ENCODE measurements at regions not wholly inside any gene's neighbourhood (a gene's known extent, or its start where the extent isn't known, plus 50 kb on each side); places are given as distances from the start of the nearest gene placed in this dataset.
A peak's percentile ranks its signal among the peaks of the same experiment; 100 is the strongest.
"Not testable (repeated sequence)": the region's sequence is repeated elsewhere in the genome, so short reads cannot be mapped to it uniquely, and the experiment has no call there.

- Histone ChIP-seq H3K4me3 (peak overlapping the region; percentile 24 to 51 (median 29)), H3K27ac (peak overlapping the region in 10 of 21 experiments; percentile 25 to 73 (median 54))
Observed at GRCh38 chr18:22559414-22560274, 141.9 kb upstream of the CTAGE1 start.

DNA sequence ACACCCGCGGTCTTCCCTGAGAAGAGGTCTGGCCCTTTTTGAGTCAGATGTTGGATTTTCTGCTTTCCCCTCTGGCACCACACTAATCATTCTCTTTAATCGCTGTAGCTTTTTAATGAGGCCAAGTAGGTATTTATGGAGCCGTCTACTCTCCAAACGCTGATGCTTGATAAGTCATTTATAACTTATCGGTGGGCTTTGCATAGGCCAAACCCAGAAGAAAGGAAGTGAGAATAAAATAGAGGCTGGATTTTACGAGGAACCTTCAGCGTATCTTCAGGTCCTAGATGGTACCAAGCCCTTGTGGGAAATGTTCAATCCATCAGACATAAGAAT is 142.5 kb upstream of the CTAGE1 start:
- Histone ChIP-seq H3K4me3 (peak overlapping the region in 4 of 7 experiments; percentile 24 to 51 (median 30)), H3K27ac (peak overlapping the region in 4 of 21 experiments; percentile 47 to 73 (median 60))

GRCh38 chr18:22560797-22561196 is 143.1 kb upstream of the CTAGE1 start:
- H3K4me3 ChIP-seq = no peak overlapping the region
- no peak overlapping the region for H3K27ac ChIP-seq

- Histone ChIP-seq H3K4me3 (no peak overlapping the region), H3K27ac (no peak overlapping the region)
Observed at GRCh38 chr18:22563164-22563583, 145.5 kb upstream of the CTAGE1 start.

DNA sequence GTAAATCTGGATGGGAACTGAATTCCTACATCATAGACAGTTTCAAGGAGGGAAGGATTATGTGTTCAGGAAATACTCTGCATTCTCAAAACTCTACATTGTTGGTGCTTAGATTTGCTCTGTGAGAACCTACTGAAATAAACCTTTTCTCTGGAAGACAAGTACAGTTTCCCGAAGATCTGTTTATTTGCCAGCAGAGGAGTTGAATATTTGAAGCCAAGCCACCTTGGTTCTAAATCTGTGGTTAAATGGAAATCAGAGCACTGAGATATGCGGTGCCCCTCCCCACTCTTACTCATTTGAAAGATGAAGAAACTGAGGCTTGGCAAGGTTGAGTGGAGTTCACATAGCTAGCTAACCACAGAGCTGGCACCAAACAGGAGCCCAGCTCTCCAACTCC is 146.3 kb upstream of the CTAGE1 start:
- no peak overlapping the region for H3K4me3 ChIP-seq
- H3K27ac ChIP-seq = no peak overlapping the region

DNA sequence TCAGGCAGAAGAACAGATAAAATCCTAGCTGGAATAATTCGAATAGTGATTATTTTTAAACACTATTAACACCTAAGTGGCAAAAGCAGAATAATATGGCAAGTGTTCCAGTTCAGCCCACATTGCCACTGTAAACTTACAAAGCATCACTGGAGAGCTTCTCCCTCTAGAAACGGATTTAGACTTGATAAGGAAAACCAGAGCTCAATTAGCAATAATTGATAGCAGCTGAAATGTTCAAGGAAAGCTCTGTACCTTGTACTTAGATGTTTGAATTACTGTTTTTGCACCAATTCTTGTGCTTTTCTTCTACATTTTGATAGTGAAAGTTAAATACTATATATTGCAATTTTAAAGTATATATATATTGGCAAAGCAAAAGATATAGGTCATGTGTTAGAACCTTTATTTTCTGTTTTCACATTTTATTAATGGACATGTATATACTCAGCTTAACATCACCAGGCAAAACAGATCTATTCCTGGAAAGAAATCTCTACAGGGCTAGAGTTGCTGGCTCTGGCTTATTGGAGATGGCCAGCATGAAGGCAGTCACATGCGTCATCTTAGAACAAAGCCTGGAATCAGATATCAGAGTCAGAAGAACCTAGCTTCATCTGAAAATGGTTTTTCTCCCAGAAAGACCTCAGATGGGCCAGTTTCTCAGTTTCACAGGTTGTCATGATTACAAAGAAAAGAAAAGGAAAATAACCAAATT is 149.1 kb upstream of the CTAGE1 start:
- Histone ChIP-seq H3K4me3 (no peak overlapping the region), H3K27ac (no peak overlapping the region)

DNA sequence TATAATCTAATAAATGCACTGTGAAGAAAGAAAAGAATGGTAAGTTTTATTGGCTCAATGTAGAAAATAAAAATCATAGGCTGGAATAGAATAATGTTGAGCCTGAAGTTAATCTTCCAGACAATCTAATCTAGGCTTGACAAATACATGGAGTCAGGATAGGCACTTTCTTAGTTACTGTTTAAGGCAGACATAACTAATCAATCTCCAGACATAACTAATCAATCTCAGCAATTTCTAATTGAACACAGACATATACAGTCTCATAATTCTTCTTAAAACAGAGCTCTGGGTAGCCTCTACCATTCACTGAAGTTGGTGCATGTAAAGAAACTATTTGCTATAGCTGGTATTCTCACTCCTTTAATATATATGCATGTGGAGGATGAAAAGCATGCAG is 150.1 kb upstream of the CTAGE1 start:
- Histone ChIP-seq H3K4me3 (no peak overlapping the region), H3K27ac (no peak overlapping the region)

- Histone ChIP-seq H3K27ac (no peak overlapping the region), H3K4me3 (no peak overlapping the region)
Observed at GRCh38 chr18:22570492-22570891, 152.8 kb upstream of the CTAGE1 start.

GRCh38 chr18:22572341-22572740 is 154.6 kb upstream of the CTAGE1 start:
- Histone ChIP-seq H3K4me3 (no peak overlapping the region), H3K27ac (no peak overlapping the region)

DNA sequence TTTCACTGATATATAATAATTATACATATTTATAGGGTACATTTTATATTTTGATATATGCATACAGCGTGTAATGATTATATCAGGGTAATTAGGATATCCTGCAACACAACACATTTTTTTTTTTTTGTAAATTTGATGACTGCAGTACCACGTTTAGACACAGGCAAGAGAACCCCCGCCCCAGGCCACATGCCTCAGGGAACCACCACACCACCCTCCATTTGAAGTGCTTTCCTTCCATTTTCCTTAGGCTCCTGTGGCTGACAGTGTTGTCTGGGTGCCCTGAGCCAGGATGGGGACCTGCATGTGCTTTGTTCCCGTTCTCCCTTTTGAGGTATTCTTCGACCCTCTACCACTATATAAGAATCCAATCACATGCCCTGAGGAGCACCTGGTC is 161.6 kb upstream of the CTAGE1 start:
- Histone ChIP-seq H3K4me3 (no peak overlapping the region), H3K27ac (no peak overlapping the region)

DNA sequence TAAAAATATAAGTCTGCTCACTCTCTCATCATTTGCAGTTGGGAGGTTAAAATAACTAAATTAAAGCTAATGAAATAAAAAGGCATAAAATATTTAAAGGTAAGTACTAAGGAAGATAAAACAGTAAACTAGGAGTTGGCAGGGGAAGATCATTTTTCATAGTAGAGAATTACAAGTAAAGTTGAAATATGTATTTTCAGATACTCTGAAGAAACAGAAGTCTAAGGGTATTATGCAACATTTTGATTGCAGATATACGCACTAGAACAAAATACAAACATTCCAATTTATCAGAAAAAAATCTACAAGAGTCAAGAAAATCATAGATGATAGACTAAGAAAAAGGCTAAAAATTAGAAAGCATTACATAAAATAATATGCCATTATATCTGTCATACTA is 167.6 kb upstream of the CTAGE1 start:
- H3K4me3 ChIP-seq = no peak overlapping the region
- no peak overlapping the region for H3K27ac ChIP-seq

DNA sequence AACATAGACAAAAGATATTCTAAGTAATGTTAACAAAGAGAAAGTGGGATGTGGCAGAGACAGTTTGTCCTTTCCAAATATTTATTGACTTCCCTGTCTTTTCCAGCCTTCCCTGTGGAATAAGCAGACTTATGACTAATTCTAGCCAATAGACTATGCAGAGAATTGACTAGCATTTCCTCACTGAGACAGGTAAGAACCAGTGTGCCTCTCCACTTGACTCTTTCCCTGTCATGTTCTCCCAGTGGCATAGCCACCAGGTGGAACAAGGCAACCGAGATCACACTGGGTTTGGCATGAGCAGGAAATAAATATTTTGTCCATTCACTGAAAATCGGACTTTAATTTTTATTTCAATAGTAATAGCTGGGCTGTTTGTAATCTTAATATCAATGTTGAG is 168.1 kb upstream of the CTAGE1 start:
- no peak overlapping the region for H3K27ac ChIP-seq

GRCh38 chr18:22591222-22591621 is 173.5 kb upstream of the CTAGE1 start:
- Histone ChIP-seq H3K27ac (no peak overlapping the region), H3K4me3 (no peak overlapping the region)

More for the DNA sequence above, 168.1 kb upstream of the CTAGE1 start:
- no peak overlapping the region for H3K4me3 ChIP-seq

DNA sequence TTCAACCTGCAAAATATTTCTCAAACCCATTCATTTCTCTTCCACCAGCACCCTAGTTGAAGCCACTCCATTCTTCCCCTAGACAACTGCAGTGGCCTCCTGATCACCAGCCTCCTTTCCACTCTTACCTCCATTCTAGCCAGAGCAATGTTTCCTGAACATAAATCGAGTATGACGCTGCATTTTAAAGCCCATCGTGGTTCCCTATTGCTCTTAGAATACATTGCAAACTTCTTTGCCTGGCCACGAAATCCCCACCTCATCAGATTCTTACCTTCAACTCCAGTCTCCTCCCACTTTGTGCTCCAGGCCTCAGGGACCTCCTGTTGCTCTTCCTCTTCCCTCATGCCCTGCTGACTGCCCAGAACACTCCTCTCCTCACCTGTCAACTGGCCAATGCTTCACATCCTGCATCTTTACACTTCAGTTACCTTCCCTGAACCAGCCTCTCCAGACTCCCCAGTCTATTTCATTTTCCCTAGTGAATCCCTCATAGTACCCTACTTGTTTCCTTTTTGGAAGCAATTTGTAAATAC is 176.5 kb upstream of the CTAGE1 start:
- H3K4me3 ChIP-seq = no peak overlapping the region
- no peak overlapping the region for H3K27ac ChIP-seq

GRCh38 chr18:22601481-22601880 is 183.8 kb upstream of the CTAGE1 start:
- Histone ChIP-seq H3K4me3 (no peak overlapping the region), H3K27ac (no peak overlapping the region)

GRCh38 chr18:22602456-22602855 is 184.7 kb upstream of the CTAGE1 start:
- H3K4me3 ChIP-seq, H3K27ac ChIP-seq: not testable (repeated sequence)

DNA sequence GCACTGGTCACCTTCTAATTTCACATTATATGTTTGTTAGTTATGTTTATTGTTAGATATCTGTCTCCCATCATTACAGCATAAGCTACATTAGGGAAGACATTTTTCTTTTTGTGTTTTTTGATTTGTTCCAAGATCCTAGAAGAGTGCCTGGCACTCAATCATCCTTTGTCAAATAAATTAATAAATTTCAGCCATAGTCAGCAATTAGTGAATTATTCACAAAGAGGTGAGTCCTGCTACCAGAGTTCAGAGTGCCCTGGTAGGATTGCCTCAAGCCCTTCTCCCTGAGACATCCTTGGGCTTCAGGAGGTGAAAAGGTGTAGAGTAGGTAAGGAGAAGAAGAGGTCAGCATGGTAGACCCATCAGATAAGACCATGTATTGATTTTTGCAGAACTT is 186.2 kb upstream of the CTAGE1 start:
- no peak overlapping the region for H3K4me3 ChIP-seq

GRCh38 chr18:22604390-22604985 is 186.8 kb upstream of the CTAGE1 start:
- Histone ChIP-seq H3K4me3 (peak overlapping the region in 1 of 7 experiments; percentile 10), H3K27ac (peak overlapping the region in 3 of 21 experiments; percentile 19 to 28 (median 20))

More for the DNA sequence above, 186.2 kb upstream of the CTAGE1 start:
- H3K27ac ChIP-seq = no peak overlapping the region

DNA sequence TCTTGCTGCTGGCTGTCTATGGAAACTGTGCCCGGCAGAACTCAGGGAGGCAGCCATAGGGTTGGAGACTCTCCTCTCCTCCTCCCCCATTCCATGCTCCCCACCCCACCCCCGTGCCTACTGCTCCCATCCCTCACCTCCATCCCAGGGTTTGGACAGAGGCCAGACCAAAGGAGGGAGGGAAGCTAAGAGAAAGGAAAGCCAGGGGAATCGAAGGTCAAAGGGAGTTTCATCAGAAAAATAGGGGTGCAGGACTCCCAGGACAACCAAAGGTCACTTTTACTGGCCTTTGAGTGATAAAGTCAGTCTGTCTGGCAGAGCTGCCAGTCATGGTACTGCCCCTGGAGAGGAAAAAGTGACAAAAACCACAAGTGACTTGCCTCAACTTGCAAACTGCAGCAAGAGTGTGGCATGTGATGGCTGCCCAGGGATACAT is 187.3 kb upstream of the CTAGE1 start:
- peak overlapping the region in 3 of 21 experiments; percentile 19 to 38 (median 20) for H3K27ac ChIP-seq
- no peak overlapping the region for H3K4me3 ChIP-seq

DNA sequence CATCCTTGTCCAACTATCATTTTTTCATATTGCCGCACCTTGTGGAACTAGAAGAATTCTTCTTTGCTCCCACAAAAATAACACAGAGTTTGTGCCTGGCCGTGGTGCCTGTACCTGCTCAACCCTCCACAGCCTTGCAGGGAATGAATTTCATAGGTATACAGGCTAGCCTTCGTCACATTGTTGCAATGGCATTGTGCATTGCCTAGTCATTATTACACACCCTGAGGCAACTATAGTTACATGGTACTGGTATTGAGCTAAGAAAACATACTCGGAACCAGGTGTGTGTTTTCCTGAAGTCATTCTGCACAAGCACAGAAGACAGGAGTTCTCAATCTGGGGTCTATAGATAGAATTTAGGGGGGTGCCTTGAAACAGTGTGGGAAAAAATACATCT is 188.0 kb upstream of the CTAGE1 start:
- no peak overlapping the region for H3K27ac ChIP-seq
- no peak overlapping the region for H3K4me3 ChIP-seq

Measured in skin epidermis (tissue), 12 donors.